Right atrium auricular region (tissue), 2 donors: ENCODE measurements at regions not wholly inside any gene's neighbourhood (a gene's known extent, or its start where the extent isn't known, plus 50 kb on each side); places are given as distances from the start of the nearest gene placed in this dataset.
A peak's percentile ranks its signal among the peaks of the same experiment; 100 is the strongest.

Experiments
- DNase-seq: peaks from one replicate; pipeline ENCODE4 v3.0.0-alpha.2; 2019; ENCODE audit warnings: low spot score
- H3K27ac ChIP-seq, 2 donors: fragments of 200-600 bp; sonication (generic); 1 replicate in 1 of 2; 2 replicates in 1 of 2; pipeline ENCODE4 v1.5.1; 2016 to 2019
- H3K27me3 ChIP-seq, 2 donors: fragments of 200-600 bp; sonication (generic); one replicate each; pipeline versions ENCODE4 v1.5.1 to v1.6.0; 2017 to 2019
- H3K36me3 ChIP-seq: fragments of 200-600 bp; sonication (generic); one replicate; pipeline ENCODE4 v1.5.1; 2016
- H3K4me1 ChIP-seq, 2 donors: fragments of 200-600 bp; sonication (generic); one replicate each; pipeline versions ENCODE4 v1.5.1 to v1.6.0; 2017 to 2019
- H3K4me3 ChIP-seq, 2 donors: fragments of 200-600 bp; sonication (generic); 1 replicate in 1 of 2; 2 replicates in 1 of 2; pipeline ENCODE4 v1.5.1; 2017 to 2019; ENCODE audit warnings: mild to moderate bottlenecking in 1 of 2, moderate library complexity in 1 of 2
- H3K9me3 ChIP-seq, 2 donors: fragments of 200-600 bp; sonication (generic); one replicate each; pipeline ENCODE4 v1.5.1; 2019
- CTCF ChIP-seq, 2 donors: fragments of 200-600 bp; sonication (generic); IDR thresholded peaks; one replicate each; pipeline ENCODE4 v1.5.1; 2019; ENCODE audit warnings: antibody characterized with exemption in 2 of 2

- Histone ChIP-seq H3K9me3 (no peaks in the 10 kb centered on the region), H3K36me3 (no peaks in the 10 kb centered on the region), H3K27ac (no peak overlapping the region), H3K4me1 (no peaks in the 10 kb centered on the region), H3K4me3 (no peak overlapping the region), H3K27me3 (no peaks in the 10 kb centered on the region)
- DNase-seq = no peak
- TF ChIP-seq CTCF (IDR thresholded peaks at IDR 0.05) = no peak
Observed at GRCh38 chr7:109256762-109257560, 687.3 kb downstream of the DNAJB9 start.

- Histone ChIP-seq H3K27ac (no peak overlapping the region), H3K9me3 (no peaks in the 10 kb centered on the region), H3K4me3 (no peak overlapping the region), H3K36me3 (no peaks in the 10 kb centered on the region), H3K4me1 (no peaks in the 10 kb centered on the region), H3K27me3 (no peaks in the 10 kb centered on the region)
- DNase-seq = no peak
- no peak for TF ChIP-seq CTCF (IDR thresholded peaks at IDR 0.05)
Observed at GRCh38 chr7:109259151-109259550, 689.5 kb downstream of the DNAJB9 start.

- Histone ChIP-seq H3K36me3 (no peaks in the 10 kb centered on the region), H3K27me3 (no peaks in the 10 kb centered on the region), H3K27ac (no peak overlapping the region), H3K4me3 (no peak overlapping the region), H3K9me3 (no peaks in the 10 kb centered on the region), H3K4me1 (no peaks in the 10 kb centered on the region)
- no peak for TF ChIP-seq CTCF (IDR thresholded peaks at IDR 0.05)
- DNase-seq = no peak
Observed at GRCh38 chr7:109261781-109262180, 692.1 kb downstream of the DNAJB9 start.

GRCh38 chr7:109266610-109267009, 696.9 kb downstream of the DNAJB9 start:
- no peak overlapping the region for H3K27ac ChIP-seq
- no peaks in the 10 kb centered on the region for H3K36me3 ChIP-seq
- H3K27me3 ChIP-seq = no peaks in the 10 kb centered on the region
- no peak overlapping the region for H3K4me3 ChIP-seq
- H3K9me3 ChIP-seq = no peaks in the 10 kb centered on the region
- no peaks in the 10 kb centered on the region for H3K4me1 ChIP-seq
- no peak for DNase-seq
- TF ChIP-seq CTCF (IDR thresholded peaks at IDR 0.05) = no peak

- no peaks in the 10 kb centered on the region for H3K36me3 ChIP-seq
- TF ChIP-seq CTCF (IDR thresholded peaks at IDR 0.05) = no peak
- DNase-seq = no peak
- H3K27me3 ChIP-seq = no peaks in the 10 kb centered on the region
- no peaks in the 10 kb centered on the region for H3K9me3 ChIP-seq
- no peaks in the 10 kb centered on the region for H3K4me1 ChIP-seq
- no peak overlapping the region for H3K27ac ChIP-seq
- H3K4me3 ChIP-seq = no peak overlapping the region
Observed at GRCh38 chr7:109276348-109276747, 706.7 kb downstream of the DNAJB9 start.

- Histone ChIP-seq H3K36me3 (no peaks in the 10 kb centered on the region), H3K9me3 (peaks cover 0 to 7% of the 10 kb centered on the region in 2 donors), H3K4me3 (no peak overlapping the region), H3K27me3 (no peaks in the 10 kb centered on the region), H3K4me1 (peaks cover 0 to 7% of the 10 kb centered on the region in 2 donors), H3K27ac (peak overlapping the region in 1 of 2 donors; percentile 5)
- no peak for TF ChIP-seq CTCF (IDR thresholded peaks at IDR 0.05)
- no peak for DNase-seq
Observed at GRCh38 chr7:109282726-109283125, 713.1 kb downstream of the DNAJB9 start.
